ENCODE measurements at regions not wholly inside any gene's neighbourhood (a gene's known extent, or its start where the extent isn't known, plus 50 kb on each side); places are given as distances from the start of the nearest gene placed in this dataset.

DNA sequence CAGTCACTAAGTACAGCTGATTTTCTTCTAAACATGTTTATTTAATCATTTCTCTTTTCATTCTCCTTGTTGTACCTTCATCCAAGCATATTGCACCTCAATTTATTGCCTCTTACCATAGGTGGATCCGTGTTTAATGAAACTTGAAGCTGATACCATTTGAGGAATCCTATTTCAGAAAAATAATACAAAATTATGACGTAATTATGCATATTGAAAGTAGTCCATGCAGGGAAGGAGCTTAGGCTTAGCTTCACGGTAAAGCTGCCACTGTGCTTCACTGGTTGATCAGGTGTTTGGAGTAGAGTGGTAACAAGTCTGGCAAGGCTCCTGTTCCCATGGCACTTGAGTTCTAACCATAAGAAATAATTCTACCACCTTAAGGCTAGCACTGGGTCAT is 61.0 kb upstream of the CLEC14A start:
- no peak for DNase-seq (ENCODE audit: low spot score)

DNA sequence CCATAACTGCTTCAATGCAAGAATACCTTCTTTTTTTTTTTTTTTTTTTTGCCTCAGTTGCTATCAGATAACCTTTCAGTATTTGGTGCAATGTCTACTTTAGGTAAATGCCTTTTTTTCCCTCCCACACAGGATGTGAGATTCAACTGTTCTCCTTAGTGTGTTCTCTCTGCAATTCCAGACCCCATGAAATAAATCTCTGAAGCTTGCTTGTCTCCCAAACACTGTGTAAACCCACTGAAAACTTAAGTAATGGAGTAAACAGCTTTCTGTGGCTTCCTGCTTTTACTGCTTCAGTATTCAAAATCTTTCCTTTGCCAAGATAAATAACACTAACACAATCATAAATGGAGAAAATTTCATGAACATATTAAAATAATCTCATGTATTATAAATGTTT is 55.8 kb upstream of the CLEC14A start:
- DNase-seq (ENCODE audit: low spot score), result no peak

DNA sequence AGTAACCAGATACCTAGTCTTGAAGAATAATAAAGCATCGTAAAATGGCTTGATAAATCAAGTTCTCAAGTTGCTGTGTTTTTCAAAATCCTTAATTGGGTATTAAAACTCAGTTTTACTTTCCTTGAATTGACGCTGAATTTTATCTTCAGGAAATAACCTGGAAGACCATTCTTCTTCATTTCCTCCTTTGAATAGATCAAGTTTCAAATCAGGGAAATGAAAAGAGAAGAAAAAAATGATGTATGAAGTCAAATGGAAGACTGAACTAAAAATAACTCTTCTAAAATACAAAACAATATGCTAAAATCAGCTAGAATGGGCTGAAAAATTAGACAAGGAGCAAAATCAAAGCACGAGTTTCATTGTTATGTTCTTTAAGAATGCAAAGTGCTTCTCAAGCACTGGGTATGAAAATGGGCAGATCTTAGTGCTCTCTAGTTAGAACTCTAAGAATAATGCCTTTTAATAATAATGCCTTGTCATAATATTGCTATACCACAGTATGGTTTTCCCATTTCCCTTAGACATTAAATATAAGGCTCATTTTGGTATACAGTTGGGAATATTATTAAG is 54.6 kb upstream of the CLEC14A start:
- no peak for DNase-seq (ENCODE audit: low spot score)

GRCh38 chr14:38309522-38310277 is 53.8 kb upstream of the CLEC14A start:
- DNase-seq (ENCODE audit: low spot score), result no peak

All from AG08396 (cell line).